Testis (tissue), 2 donors: ENCODE measurements at regions not wholly inside any gene's neighbourhood (a gene's known extent, or its start where the extent isn't known, plus 50 kb on each side); places are given as distances from the start of the nearest gene placed in this dataset.

Source experiments
- POLR2A ChIP-seq: fragments of 450-650 bp; IDR thresholded peaks from one replicate; pipeline ENCODE4 v1.6.1; 2017; ENCODE audit warnings: antibody characterized with exemption, mild to moderate bottlenecking, moderate library complexity
- TF ChIP-seq, protein P1 (sequence below), 3 experiments: fragments of 450-650 bp in 2 of 3; fragments of 200-600 bp in 1 of 3; sonication (generic) in 1 of 3; IDR thresholded peaks; one replicate each; pipeline ENCODE4 v1.5.1; 2016 to 2019; ENCODE audit warnings: antibody characterized with exemption in 3 of 3, mild to moderate bottlenecking in 2 of 3, moderate library complexity in 1 of 3

DNA sequence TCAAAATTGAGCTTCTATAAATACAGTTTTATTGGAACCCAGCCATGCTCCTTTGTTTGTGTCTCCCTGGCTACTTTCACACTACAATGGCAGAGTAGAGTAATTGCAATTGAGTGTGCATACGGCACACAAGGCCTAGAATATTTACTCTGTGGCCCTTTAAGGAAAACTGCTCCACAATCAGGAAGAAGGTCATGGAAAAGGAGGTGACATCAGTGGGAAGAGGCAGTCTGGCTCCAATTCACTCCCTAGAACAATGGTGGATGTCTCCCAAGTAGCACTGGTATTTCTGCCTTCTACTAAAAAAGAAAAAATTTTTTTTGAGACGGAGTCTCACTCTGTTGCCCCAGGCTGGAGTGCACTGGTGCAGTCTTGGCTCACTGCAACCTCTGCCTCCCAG lies 51.3 kb downstream of the KRTAP19-8 start:
- TF ChIP-seq POLR2A = no peak
- TF ChIP-seq, protein P1, sequence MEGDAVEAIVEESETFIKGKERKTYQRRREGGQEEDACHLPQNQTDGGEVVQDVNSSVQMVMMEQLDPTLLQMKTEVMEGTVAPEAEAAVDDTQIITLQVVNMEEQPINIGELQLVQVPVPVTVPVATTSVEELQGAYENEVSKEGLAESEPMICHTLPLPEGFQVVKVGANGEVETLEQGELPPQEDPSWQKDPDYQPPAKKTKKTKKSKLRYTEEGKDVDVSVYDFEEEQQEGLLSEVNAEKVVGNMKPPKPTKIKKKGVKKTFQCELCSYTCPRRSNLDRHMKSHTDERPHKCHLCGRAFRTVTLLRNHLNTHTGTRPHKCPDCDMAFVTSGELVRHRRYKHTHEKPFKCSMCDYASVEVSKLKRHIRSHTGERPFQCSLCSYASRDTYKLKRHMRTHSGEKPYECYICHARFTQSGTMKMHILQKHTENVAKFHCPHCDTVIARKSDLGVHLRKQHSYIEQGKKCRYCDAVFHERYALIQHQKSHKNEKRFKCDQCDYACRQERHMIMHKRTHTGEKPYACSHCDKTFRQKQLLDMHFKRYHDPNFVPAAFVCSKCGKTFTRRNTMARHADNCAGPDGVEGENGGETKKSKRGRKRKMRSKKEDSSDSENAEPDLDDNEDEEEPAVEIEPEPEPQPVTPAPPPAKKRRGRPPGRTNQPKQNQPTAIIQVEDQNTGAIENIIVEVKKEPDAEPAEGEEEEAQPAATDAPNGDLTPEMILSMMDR (IDR thresholded peaks at IDR 0.05) = no peak
